ENCODE measurements at regions not wholly inside any gene's neighbourhood (a gene's known extent, or its start where the extent isn't known, plus 50 kb on each side); places are given as distances from the start of the nearest gene placed in this dataset.

- Histone ChIP-seq H3K27me3 (no peaks in the 10 kb centered on the region), H3K9me3 (no peaks in the 10 kb centered on the region), H3K4me3 (no peak overlapping the region), H3K27ac (no peak overlapping the region), H3K4me1 (no peaks in the 10 kb centered on the region), H3K36me3 (no peaks in the 10 kb centered on the region)
- DNase-seq (no peak), ATAC-seq (no peak)
- intact Hi-C loops (cut with DNase I), result no loop called here
- TF ChIP-seq CTCF (IDR thresholded peaks at IDR 0.05), result no peak
- 68 to 69% methylated on average over 2 of the region's 2 CpGs for WGBS, 2 donors
Observed at GRCh38 chr7:126286317-126286716, 966.4 kb downstream of the GRM8 start.

- DNase-seq (no peak), ATAC-seq (no peak)
- TF ChIP-seq CTCF (IDR thresholded peaks at IDR 0.05), result no peak
- H3K9me3 ChIP-seq, result peaks cover 0 to 4% (median 0%) of the 10 kb centered on the region in 11 donors
- 77 to 83% methylated on average over 5 of the region's 5 CpGs for WGBS, 2 donors
- H3K36me3 ChIP-seq, result no peaks in the 10 kb centered on the region
- no peaks in the 10 kb centered on the region for H3K4me1 ChIP-seq
- H3K27me3 ChIP-seq, result no peaks in the 10 kb centered on the region
- intact Hi-C loops (cut with DNase I), result no loop called here
- H3K27ac ChIP-seq, result no peak overlapping the region
- no peak overlapping the region for H3K4me3 ChIP-seq
Observed at GRCh38 chr7:126236261-126236660, 1016.5 kb downstream of the GRM8 start.

GRCh38 chr7:126228356-126229061 is 1024.2 kb downstream of the GRM8 start:
- TF ChIP-seq CTCF (IDR thresholded peaks at IDR 0.05), result no peak

GRCh38 chr7:126227643-126228042 is 1025.1 kb downstream of the GRM8 start:
- 60% methylated on average over 1 of the region's 1 CpG for WGBS, 2 donors
- Histone ChIP-seq H3K36me3 (no peaks in the 10 kb centered on the region), H3K4me3 (no peak overlapping the region), H3K4me1 (no peaks in the 10 kb centered on the region), H3K9me3 (peaks cover 0 to 4% (median 0%) of the 10 kb centered on the region in 11 donors), H3K27me3 (no peaks in the 10 kb centered on the region), H3K27ac (no peak overlapping the region)
- DNase-seq (no peak), ATAC-seq (no peak)
- no peak for TF ChIP-seq CTCF (IDR thresholded peaks at IDR 0.05)
- intact Hi-C loops (cut with DNase I), result no loop called here

More at GRCh38 chr7:126228356-126229061, 1024.2 kb downstream of the GRM8 start:
- Histone ChIP-seq H3K4me3 (no peak overlapping the region), H3K27me3 (no peaks in the 10 kb centered on the region), H3K36me3 (no peaks in the 10 kb centered on the region), H3K9me3 (peaks cover 0 to 4% (median 0%) of the 10 kb centered on the region in 11 donors), H3K27ac (no peak overlapping the region), H3K4me1 (no peaks in the 10 kb centered on the region)
- ATAC-seq (no peak), DNase-seq (no peak)
- intact Hi-C loops (cut with DNase I), result no loop called here
- 89 to 91% methylated on average over 4 of the region's 4 CpGs for WGBS, 2 donors

All from heart right ventricle (tissue), 16 donors.